ENCODE measurements at regions not wholly inside any gene's neighbourhood (a gene's known extent, or its start where the extent isn't known, plus 50 kb on each side); places are given as distances from the start of the nearest gene placed in this dataset.

DNA sequence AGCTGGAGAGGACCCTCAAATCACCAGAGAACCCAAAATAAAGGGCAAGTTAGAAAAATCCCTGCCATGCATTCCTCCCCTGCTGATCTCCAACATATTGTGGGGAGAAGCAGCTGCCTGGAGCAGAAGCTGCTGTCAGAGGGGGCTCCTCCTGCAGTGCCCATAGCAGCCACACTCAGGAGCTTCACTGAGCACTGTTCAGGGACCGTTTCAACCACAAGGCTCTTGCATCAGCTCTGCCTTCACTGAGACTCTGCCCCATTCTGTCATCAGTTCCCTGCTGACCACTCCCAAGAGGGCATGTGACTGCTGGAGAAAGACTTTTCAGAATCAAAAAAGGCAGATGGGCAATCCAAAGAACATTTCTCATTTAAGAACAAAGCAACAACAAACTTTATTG lies 392.7 kb downstream of the GALC start:
- TF ChIP-seq, protein P1, sequence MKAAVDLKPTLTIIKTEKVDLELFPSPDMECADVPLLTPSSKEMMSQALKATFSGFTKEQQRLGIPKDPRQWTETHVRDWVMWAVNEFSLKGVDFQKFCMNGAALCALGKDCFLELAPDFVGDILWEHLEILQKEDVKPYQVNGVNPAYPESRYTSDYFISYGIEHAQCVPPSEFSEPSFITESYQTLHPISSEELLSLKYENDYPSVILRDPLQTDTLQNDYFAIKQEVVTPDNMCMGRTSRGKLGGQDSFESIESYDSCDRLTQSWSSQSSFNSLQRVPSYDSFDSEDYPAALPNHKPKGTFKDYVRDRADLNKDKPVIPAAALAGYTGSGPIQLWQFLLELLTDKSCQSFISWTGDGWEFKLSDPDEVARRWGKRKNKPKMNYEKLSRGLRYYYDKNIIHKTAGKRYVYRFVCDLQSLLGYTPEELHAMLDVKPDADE (CRISPR knock-in tag; IDR thresholded peaks at IDR 0.05), result no peak
- TF ChIP-seq, protein P2, sequence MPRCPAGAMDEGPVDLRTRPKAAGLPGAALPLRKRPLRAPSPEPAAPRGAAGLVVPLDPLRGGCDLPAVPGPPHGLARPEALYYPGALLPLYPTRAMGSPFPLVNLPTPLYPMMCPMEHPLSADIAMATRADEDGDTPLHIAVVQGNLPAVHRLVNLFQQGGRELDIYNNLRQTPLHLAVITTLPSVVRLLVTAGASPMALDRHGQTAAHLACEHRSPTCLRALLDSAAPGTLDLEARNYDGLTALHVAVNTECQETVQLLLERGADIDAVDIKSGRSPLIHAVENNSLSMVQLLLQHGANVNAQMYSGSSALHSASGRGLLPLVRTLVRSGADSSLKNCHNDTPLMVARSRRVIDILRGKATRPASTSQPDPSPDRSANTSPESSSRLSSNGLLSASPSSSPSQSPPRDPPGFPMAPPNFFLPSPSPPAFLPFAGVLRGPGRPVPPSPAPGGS (CRISPR knock-in tag; IDR thresholded peaks at IDR 0.05), result no peak
- no peak for TF ChIP-seq YY1 (IDR thresholded peaks at IDR 0.05; ENCODE audit: insufficient read depth, insufficient replicate concordance, low read depth, low read length)
- TF ChIP-seq, protein P3, sequence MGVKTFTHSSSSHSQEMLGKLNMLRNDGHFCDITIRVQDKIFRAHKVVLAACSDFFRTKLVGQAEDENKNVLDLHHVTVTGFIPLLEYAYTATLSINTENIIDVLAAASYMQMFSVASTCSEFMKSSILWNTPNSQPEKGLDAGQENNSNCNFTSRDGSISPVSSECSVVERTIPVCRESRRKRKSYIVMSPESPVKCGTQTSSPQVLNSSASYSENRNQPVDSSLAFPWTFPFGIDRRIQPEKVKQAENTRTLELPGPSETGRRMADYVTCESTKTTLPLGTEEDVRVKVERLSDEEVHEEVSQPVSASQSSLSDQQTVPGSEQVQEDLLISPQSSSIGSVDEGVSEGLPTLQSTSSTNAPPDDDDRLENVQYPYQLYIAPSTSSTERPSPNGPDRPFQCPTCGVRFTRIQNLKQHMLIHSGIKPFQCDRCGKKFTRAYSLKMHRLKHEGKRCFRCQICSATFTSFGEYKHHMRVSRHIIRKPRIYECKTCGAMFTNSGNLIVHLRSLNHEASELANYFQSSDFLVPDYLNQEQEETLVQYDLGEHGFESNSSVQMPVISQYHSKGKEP (CRISPR knock-in tag; IDR thresholded peaks at IDR 0.05), result no peak
- no peak for TF ChIP-seq NFYB (CRISPR knock-in tag; IDR thresholded peaks at IDR 0.05)
- TF ChIP-seq ZBTB21 (CRISPR knock-in tag; IDR thresholded peaks at IDR 0.05), result no peak
- no peak for TF ChIP-seq RAD21 (CRISPR knock-in tag; IDR thresholded peaks at IDR 0.05)
- TF ChIP-seq, protein P4, sequence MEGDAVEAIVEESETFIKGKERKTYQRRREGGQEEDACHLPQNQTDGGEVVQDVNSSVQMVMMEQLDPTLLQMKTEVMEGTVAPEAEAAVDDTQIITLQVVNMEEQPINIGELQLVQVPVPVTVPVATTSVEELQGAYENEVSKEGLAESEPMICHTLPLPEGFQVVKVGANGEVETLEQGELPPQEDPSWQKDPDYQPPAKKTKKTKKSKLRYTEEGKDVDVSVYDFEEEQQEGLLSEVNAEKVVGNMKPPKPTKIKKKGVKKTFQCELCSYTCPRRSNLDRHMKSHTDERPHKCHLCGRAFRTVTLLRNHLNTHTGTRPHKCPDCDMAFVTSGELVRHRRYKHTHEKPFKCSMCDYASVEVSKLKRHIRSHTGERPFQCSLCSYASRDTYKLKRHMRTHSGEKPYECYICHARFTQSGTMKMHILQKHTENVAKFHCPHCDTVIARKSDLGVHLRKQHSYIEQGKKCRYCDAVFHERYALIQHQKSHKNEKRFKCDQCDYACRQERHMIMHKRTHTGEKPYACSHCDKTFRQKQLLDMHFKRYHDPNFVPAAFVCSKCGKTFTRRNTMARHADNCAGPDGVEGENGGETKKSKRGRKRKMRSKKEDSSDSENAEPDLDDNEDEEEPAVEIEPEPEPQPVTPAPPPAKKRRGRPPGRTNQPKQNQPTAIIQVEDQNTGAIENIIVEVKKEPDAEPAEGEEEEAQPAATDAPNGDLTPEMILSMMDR (CRISPR knock-in tag; IDR thresholded peaks at IDR 0.05), result no peak
- no peak for TF ChIP-seq ZNF660 (CRISPR knock-in tag; IDR thresholded peaks at IDR 0.05; ENCODE audit: borderline replicate concordance, low read depth)
- no peak for TF ChIP-seq HNF4G (IDR thresholded peaks at IDR 0.05; ENCODE audit: borderline replicate concordance, low read depth, low read length)
- TF ChIP-seq HNF4G (CRISPR knock-in tag; IDR thresholded peaks at IDR 0.05; ENCODE audit: borderline replicate concordance, low read depth), result no peak
- no peak for TF ChIP-seq ZNF83 (CRISPR knock-in tag; IDR thresholded peaks at IDR 0.05; ENCODE audit: borderline replicate concordance)
- TF ChIP-seq TAF1 (CRISPR knock-in tag; IDR thresholded peaks at IDR 0.05), result no peak
- no peak for TF ChIP-seq NFKBIZ (CRISPR knock-in tag; IDR thresholded peaks at IDR 0.05)
